ENCODE measurements at regions not wholly inside any gene's neighbourhood (a gene's known extent, or its start where the extent isn't known, plus 50 kb on each side); places are given as distances from the start of the nearest gene placed in this dataset.

DNA sequence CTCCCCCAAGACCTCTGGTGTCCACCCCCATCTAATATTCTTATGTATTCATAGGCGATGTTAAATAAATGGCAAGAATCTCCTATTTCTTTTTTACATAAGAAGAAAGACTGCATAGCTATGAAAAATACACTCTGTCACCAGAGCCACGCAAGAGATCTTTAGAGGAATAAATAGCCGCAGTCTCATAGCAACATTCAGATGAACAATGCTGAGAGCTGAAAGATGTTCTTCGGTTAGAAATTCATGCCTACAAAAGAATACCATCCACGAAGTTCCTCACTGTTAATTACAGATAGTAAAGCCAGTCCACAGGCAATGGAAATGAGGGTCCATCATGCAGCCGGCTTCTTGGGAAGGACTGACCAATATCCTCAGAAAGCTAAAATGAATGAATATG lies 76.0 kb upstream of the SOD1 start:
- TF ChIP-seq EZH2phosphoT487 (IDR thresholded peaks at IDR 0.05; ENCODE audit: borderline replicate concordance, low read length) = no peak
- TF ChIP-seq, protein P1, sequence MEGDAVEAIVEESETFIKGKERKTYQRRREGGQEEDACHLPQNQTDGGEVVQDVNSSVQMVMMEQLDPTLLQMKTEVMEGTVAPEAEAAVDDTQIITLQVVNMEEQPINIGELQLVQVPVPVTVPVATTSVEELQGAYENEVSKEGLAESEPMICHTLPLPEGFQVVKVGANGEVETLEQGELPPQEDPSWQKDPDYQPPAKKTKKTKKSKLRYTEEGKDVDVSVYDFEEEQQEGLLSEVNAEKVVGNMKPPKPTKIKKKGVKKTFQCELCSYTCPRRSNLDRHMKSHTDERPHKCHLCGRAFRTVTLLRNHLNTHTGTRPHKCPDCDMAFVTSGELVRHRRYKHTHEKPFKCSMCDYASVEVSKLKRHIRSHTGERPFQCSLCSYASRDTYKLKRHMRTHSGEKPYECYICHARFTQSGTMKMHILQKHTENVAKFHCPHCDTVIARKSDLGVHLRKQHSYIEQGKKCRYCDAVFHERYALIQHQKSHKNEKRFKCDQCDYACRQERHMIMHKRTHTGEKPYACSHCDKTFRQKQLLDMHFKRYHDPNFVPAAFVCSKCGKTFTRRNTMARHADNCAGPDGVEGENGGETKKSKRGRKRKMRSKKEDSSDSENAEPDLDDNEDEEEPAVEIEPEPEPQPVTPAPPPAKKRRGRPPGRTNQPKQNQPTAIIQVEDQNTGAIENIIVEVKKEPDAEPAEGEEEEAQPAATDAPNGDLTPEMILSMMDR (IDR thresholded peaks at IDR 0.05; ENCODE audit: low read depth, low read length, poor library complexity, severe bottlenecking) = no peak
- no peaks in the 10 kb centered on the region for H3K4me1 ChIP-seq (ENCODE audit: control insufficient read depth, low read length)
- H4K20me1 ChIP-seq (ENCODE audit: control insufficient read depth, insufficient read depth, low read depth, low read length) = no peaks in the 10 kb centered on the region
- H3K79me2 ChIP-seq (ENCODE audit: control insufficient read depth, low read length) = no peaks in the 10 kb centered on the region
- no peak overlapping the region for H3K4me2 ChIP-seq (ENCODE audit: low read length)
- no peak overlapping the region for H3K27ac ChIP-seq (ENCODE audit: low read depth, low read length)
- no peak overlapping the region for H3K4me3 ChIP-seq (ENCODE audit: low read length)
- no peaks in the 10 kb centered on the region for H3F3A ChIP-seq (ENCODE audit: control insufficient read depth, insufficient read depth)
- H3K27me3 ChIP-seq (ENCODE audit: control insufficient read depth, low read length) = no peaks in the 10 kb centered on the region
- no peaks in the 10 kb centered on the region for H3K9me3 ChIP-seq (ENCODE audit: control insufficient read depth, insufficient read depth, low read length)
- H3K9me2 ChIP-seq (replicated peaks; ENCODE audit: control insufficient read depth, low read length) = no peaks in the 10 kb centered on the region
- no peaks in the 10 kb centered on the region for H3K36me3 ChIP-seq (ENCODE audit: control insufficient read depth, low read length)

DNA sequence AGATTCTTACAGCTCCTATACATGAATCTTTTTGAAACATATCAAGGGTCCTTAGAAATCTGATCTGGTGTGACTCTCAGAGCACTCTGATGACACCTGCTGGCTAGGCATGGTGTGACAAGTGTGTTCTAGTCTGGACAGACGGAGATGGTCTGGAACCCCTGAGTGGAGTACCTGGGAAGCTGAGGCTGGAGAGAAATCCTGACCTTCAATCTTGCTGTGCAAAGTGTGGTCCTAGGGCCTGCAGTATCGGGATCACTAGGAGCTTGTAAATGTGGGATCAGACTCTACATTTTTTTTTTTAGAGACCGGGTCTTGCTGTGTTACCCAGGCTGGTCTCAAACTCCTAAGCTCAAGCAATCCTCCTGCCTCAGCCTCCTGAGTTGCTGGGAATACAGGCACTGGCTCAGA lies 78.6 kb upstream of the SOD1 start:
- no peaks in the 10 kb centered on the region for H4K20me1 ChIP-seq (ENCODE audit: control insufficient read depth, insufficient read depth, low read depth, low read length)
- H3K79me2 ChIP-seq (ENCODE audit: control insufficient read depth, low read length) = no peaks in the 10 kb centered on the region
- no peak overlapping the region for H3K4me2 ChIP-seq (ENCODE audit: low read length)
- no peaks in the 10 kb centered on the region for H3F3A ChIP-seq (ENCODE audit: control insufficient read depth, insufficient read depth)
- H3K4me1 ChIP-seq (ENCODE audit: control insufficient read depth, low read length) = no peaks in the 10 kb centered on the region
- H3K27me3 ChIP-seq (ENCODE audit: control insufficient read depth, low read length) = no peaks in the 10 kb centered on the region
- no peak overlapping the region for H3K27ac ChIP-seq (ENCODE audit: low read depth, low read length)
- H3K9me2 ChIP-seq (replicated peaks; ENCODE audit: control insufficient read depth, low read length) = no peaks in the 10 kb centered on the region
- H3K36me3 ChIP-seq (ENCODE audit: control insufficient read depth, low read length) = no peaks in the 10 kb centered on the region
- TF ChIP-seq EZH2phosphoT487 (IDR thresholded peaks at IDR 0.05; ENCODE audit: borderline replicate concordance, low read length) = no peak
- TF ChIP-seq, protein P1 (IDR thresholded peaks at IDR 0.05; ENCODE audit: low read depth, low read length, poor library complexity, severe bottlenecking) = peak; percentile 74
- H3K4me3 ChIP-seq (ENCODE audit: low read length) = no peak overlapping the region
- no peaks in the 10 kb centered on the region for H3K9me3 ChIP-seq (ENCODE audit: control insufficient read depth, insufficient read depth, low read length)

DNA sequence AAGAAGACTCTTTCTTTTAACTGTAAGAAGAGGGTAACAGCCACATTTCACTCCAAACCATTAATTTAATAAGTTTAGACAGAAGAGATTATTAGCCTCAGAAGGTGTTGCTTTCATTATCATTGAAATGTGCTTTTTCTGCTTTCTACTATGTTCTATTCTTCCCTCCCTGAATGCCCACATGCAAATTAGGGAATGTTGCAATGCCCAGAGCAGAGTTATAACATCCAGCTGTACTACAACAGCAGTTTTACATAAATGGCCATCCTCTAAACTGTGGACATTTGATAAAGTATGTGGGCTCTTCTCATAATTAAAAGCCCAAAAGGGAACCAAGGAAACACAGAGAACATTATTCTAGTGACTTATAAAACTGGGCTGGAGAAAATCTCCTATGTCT lies 82.2 kb upstream of the SOD1 start:
- Histone ChIP-seq H3K27me3 (ENCODE audit: control insufficient read depth, low read length) (peaks cover 2% of the 10 kb centered on the region; the same call in 1 of the 2 replicates), H3K27ac (ENCODE audit: low read depth, low read length) (no peak overlapping the region), H3K9me2 (replicated peaks; ENCODE audit: control insufficient read depth, low read length) (no peaks in the 10 kb centered on the region), H4K20me1 (ENCODE audit: control insufficient read depth, insufficient read depth, low read depth, low read length) (no peaks in the 10 kb centered on the region), H3K9me3 (ENCODE audit: control insufficient read depth, insufficient read depth, low read length) (no peaks in the 10 kb centered on the region), H3K79me2 (ENCODE audit: control insufficient read depth, low read length) (no peaks in the 10 kb centered on the region), H3K4me1 (ENCODE audit: control insufficient read depth, low read length) (no peaks in the 10 kb centered on the region), H3K4me2 (ENCODE audit: low read length) (no peak overlapping the region), H3K4me3 (ENCODE audit: low read length) (no peak overlapping the region), H3K36me3 (ENCODE audit: control insufficient read depth, low read length) (no peaks in the 10 kb centered on the region), H3F3A (ENCODE audit: control insufficient read depth, insufficient read depth) (no peaks in the 10 kb centered on the region)
- no peak for TF ChIP-seq EZH2phosphoT487 (IDR thresholded peaks at IDR 0.05; ENCODE audit: borderline replicate concordance, low read length)
- TF ChIP-seq, protein P1 (IDR thresholded peaks at IDR 0.05; ENCODE audit: low read depth, low read length, poor library complexity, severe bottlenecking) = no peak

DNA sequence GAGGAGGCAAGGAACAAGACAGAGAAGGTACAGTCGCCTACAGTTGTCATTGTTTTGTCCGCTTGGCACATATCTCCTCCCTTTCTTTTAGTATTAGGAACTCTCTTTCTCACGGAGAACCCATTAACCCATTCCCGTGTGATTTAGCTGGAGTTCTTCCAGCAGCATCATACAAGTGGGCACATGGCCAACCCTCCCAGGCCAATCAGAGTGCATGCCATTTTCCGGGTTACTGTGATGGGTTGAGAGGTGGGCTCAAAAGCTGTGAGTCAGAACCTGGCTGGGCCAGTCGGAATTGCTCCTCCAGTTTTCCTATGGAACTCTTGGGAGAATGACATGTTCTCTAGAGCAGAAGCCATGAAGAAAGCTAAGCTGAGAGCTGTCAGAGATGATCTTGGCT lies 83.1 kb upstream of the SOD1 start:
- Histone ChIP-seq H3K27me3 (ENCODE audit: control insufficient read depth, low read length) (peaks cover 2% of the 10 kb centered on the region; the same call in 1 of the 2 replicates), H4K20me1 (ENCODE audit: control insufficient read depth, insufficient read depth, low read depth, low read length) (no peaks in the 10 kb centered on the region), H3K4me3 (ENCODE audit: low read length) (no peak overlapping the region), H3K4me2 (ENCODE audit: low read length) (no peak overlapping the region), H3K79me2 (ENCODE audit: control insufficient read depth, low read length) (no peaks in the 10 kb centered on the region), H3F3A (ENCODE audit: control insufficient read depth, insufficient read depth) (no peaks in the 10 kb centered on the region), H3K9me3 (ENCODE audit: control insufficient read depth, insufficient read depth, low read length) (no peaks in the 10 kb centered on the region), H3K36me3 (ENCODE audit: control insufficient read depth, low read length) (no peaks in the 10 kb centered on the region), H3K27ac (ENCODE audit: low read depth, low read length) (no peak overlapping the region), H3K9me2 (replicated peaks; ENCODE audit: control insufficient read depth, low read length) (no peaks in the 10 kb centered on the region), H3K4me1 (ENCODE audit: control insufficient read depth, low read length) (no peaks in the 10 kb centered on the region)
- TF ChIP-seq, protein P1 (IDR thresholded peaks at IDR 0.05; ENCODE audit: low read depth, low read length, poor library complexity, severe bottlenecking) = no peak
- no peak for TF ChIP-seq EZH2phosphoT487 (IDR thresholded peaks at IDR 0.05; ENCODE audit: borderline replicate concordance, low read length)
